HCT116 (cell line): ENCODE measurements at regions not wholly inside any gene's neighbourhood (a gene's known extent, or its start where the extent isn't known, plus 50 kb on each side); places are given as distances from the start of the nearest gene placed in this dataset.

Experiments used
- ATAC-seq: fragments of 200-7000 bp; cut with Tn5 transposase; 2 replicates; pipeline ENCODE4 v1.9.1; 2020; ENCODE audit warnings: mild to moderate bottlenecking, moderate library complexity
- BruUV-seq: library from RNA; stranded (reverse); fragments of 400-500 nt; replicated peaks from 2 replicates; lab custom pipeline; 2021; lab: Mats Ljungman, UMichigan
- CTCF ChIA-PET: fragments of 300-600 bp; sonication (Branson Sonifier 250); formaldehyde crosslinking; loops from one replicate; lab custom pipeline; 2021; ENCODE audit warnings: antibody characterized with exemption; lab: Charles Lee
- POLR2A ChIA-PET: fragments of 300-600, 350-600 bp; sonication (Branson Sonifier 250); formaldehyde crosslinking; loops from one replicate; lab custom pipeline; 2021; ENCODE audit warnings: antibody characterized with exemption; lab: Charles Lee
- RAD21 ChIA-PET, 2 experiments: fragments of 300-600 bp; sonication (Branson Sonifier 250); formaldehyde crosslinking; loops; one replicate each; lab custom pipeline; 2023; ENCODE audit warnings: low total read pairs in 2 of 2; ENCODE audit not compliant: uncharacterized antibody in 2 of 2, unreplicated experiment in 2 of 2, low non-redundant PET in 1 of 2; lab: Charles Lee
- DNase-seq: peaks from one replicate; pipeline ENCODE4 v3.0.0-alpha.2; 2010; ENCODE audit warnings: low read depth, low spot score
- H2AFZ ChIP-seq: fragments of 200-600 bp; shearing (Covaris generic), sonication (generic); 2 replicates; pipeline ENCODE4 v1.6.1; 2017; ENCODE audit warnings: low read depth, mixed run types, mixed read lengths, antibody characterized with exemption, low read length; ENCODE audit not compliant: poor library complexity, severe bottlenecking
- H3K27ac ChIP-seq: 2 replicates; pipeline ENCODE4 v1.5.1; 2012; ENCODE audit warnings: low read depth, low read length
- H3K27me3 ChIP-seq: fragments of 200-600 bp; sonication (generic); 2 replicates; pipeline ENCODE4 v1.6.1; 2016; ENCODE audit warnings: mixed run types, low read length, mixed read lengths; ENCODE audit not compliant: insufficient read depth
- H3K36me3 ChIP-seq, 2 experiments: fragments of 200-500 bp in 1 of 2; fragments of 200-600 bp in 1 of 2; sonication (Bioruptor generic) in 1 of 2; sonication (generic) in 1 of 2; 2 replicates each; pipeline versions ENCODE4 v1.5.1 to v1.6.1; 2014 to 2016; ENCODE audit warnings: low read length in 2 of 2, inconsistent platforms in 1 of 2, mixed read lengths in 1 of 2, mixed run types in 1 of 2; ENCODE audit not compliant: insufficient read depth in 2 of 2, control insufficient read depth in 1 of 2
- H3K4me1 ChIP-seq, 2 experiments: fragments of 200-600 bp in 1 of 2; sonication (generic) in 1 of 2; 2 replicates each; pipeline versions ENCODE4 v1.5.1 to v1.6.1; 2012 to 2017; ENCODE audit warnings: low read length in 2 of 2, inconsistent platforms in 1 of 2, mild to moderate bottlenecking in 1 of 2, mixed read lengths in 1 of 2, mixed run types in 1 of 2, moderate library complexity in 1 of 2; ENCODE audit not compliant: insufficient read depth in 2 of 2, control insufficient read depth in 1 of 2
- H3K4me2 ChIP-seq: fragments of 200-600 bp; sonication (generic); 2 replicates; pipeline ENCODE4 v1.6.1; 2017; ENCODE audit warnings: mixed run types, low read length, mixed read lengths
- H3K4me3 ChIP-seq, 2 experiments: fragments of 200-600 bp in 1 of 2; sonication (generic) in 1 of 2; replicated peaks in 1 of 2; 2 replicates each; pipeline ENCODE4 v1.5.1; 2011 to 2016; ENCODE audit warnings: low read length in 2 of 2, control low read depth in 1 of 2, low read depth in 1 of 2, mild to moderate bottlenecking in 1 of 2, mixed read lengths in 1 of 2, mixed run types in 1 of 2
- H3K79me2 ChIP-seq: fragments of 200-600 bp; sonication (generic); 2 replicates; pipeline ENCODE4 v1.6.1; 2017; ENCODE audit warnings: mild to moderate bottlenecking, mixed run types, low read length, moderate library complexity, mixed read lengths; ENCODE audit not compliant: insufficient read depth
- H3K9ac ChIP-seq: fragments of 200-600 bp; sonication (generic); 2 replicates; pipeline ENCODE4 v1.6.1; 2016; ENCODE audit warnings: low read length, mixed read lengths
- H3K9me2 ChIP-seq: fragments of 200-600 bp; sonication (generic), shearing (Covaris generic); 2 replicates; pipeline ENCODE4 v1.6.1; 2017; ENCODE audit warnings: mixed run types, mild to moderate bottlenecking, moderate library complexity; ENCODE audit not compliant: insufficient read depth
- H3K9me3 ChIP-seq, 2 experiments: fragments of 200-500 bp in 1 of 2; fragments of 200-600 bp in 1 of 2; sonication (Bioruptor generic) in 1 of 2; sonication (generic) in 1 of 2; 2 replicates each; pipeline ENCODE4 v1.6.1; 2014 to 2017; ENCODE audit warnings: low read length in 2 of 2, mixed read lengths in 2 of 2, inconsistent platforms in 1 of 2, low read depth in 1 of 2, mild to moderate bottlenecking in 1 of 2, mixed run types in 1 of 2, moderate library complexity in 1 of 2; ENCODE audit not compliant: control insufficient read depth in 1 of 2, insufficient read depth in 1 of 2
- H4K20me1 ChIP-seq: fragments of 200-600 bp; sonication (generic), shearing (Covaris generic); 2 replicates; pipeline ENCODE4 v1.6.1; 2017; ENCODE audit warnings: mixed run types, mild to moderate bottlenecking, moderate library complexity; ENCODE audit not compliant: insufficient read depth
- CBX3 ChIP-seq: IDR thresholded peaks from 2 replicates; pipeline ENCODE4 v1.6.1; 2012; ENCODE audit warnings: low read depth
- EGR1 ChIP-seq: IDR thresholded peaks from 2 replicates; pipeline ENCODE4 v1.6.1; 2012; ENCODE audit warnings: low read depth
- ELF1 ChIP-seq: IDR thresholded peaks from 2 replicates; pipeline ENCODE4 v1.6.1; 2012; ENCODE audit warnings: low read depth, borderline replicate concordance
- EZH2 ChIP-seq: fragments of 200-600 bp; sonication (generic); IDR thresholded peaks from 2 replicates; pipeline ENCODE4 v1.6.1; 2017; ENCODE audit warnings: antibody characterized with exemption, mixed run types
- EZH2phosphoT487 ChIP-seq: fragments of 200-600 bp; IDR thresholded peaks from 2 replicates; pipeline ENCODE4 v1.6.1; 2018; ENCODE audit warnings: antibody characterized with exemption, borderline replicate concordance
- FOSL1 ChIP-seq: IDR thresholded peaks from 2 replicates; pipeline ENCODE4 v1.6.1; 2012; ENCODE audit warnings: low read depth
- JUND ChIP-seq: IDR thresholded peaks from 2 replicates; pipeline ENCODE4 v1.6.1; 2012
- POLR2AphosphoS5 ChIP-seq: IDR thresholded peaks from 2 replicates; pipeline ENCODE4 v1.6.1; 2011; ENCODE audit warnings: mild to moderate bottlenecking, low read depth, low read length, moderate library complexity
- RAD21 ChIP-seq: IDR thresholded peaks from 2 replicates; pipeline ENCODE4 v1.6.1; 2012; ENCODE audit warnings: low read depth, mild to moderate bottlenecking
- SP1 ChIP-seq: IDR thresholded peaks from 2 replicates; pipeline ENCODE4 v1.6.1; 2012; ENCODE audit warnings: low read depth
- SRF ChIP-seq: IDR thresholded peaks from 2 replicates; pipeline ENCODE4 v1.6.1; 2012; ENCODE audit warnings: low read depth
- YY1 ChIP-seq: IDR thresholded peaks from 2 replicates; pipeline ENCODE4 v1.6.1; 2011; ENCODE audit warnings: low read length, low read depth, moderate library complexity, mild to moderate bottlenecking; ENCODE audit not compliant: insufficient replicate concordance; ENCODE audit errors: extremely low read depth
- ZFX ChIP-seq: fragments of 450-650 bp; IDR thresholded peaks from 2 replicates; pipeline ENCODE4 v1.6.1; 2017
- ZNF274 ChIP-seq: fragments of 200-500 bp; sonication (Bioruptor generic); IDR thresholded peaks from 2 replicates; pipeline ENCODE4 v1.6.1; 2014; ENCODE audit warnings: mild to moderate bottlenecking, low read depth, low read length, inconsistent platforms
- intact Hi-C: fragments of 100-400 bp; cut with micrococcal nuclease; formaldehyde crosslinking; loops from 2 replicates; pipeline ENCODE4 v1.10.0; 2022
- TF ChIP-seq, protein P1 (sequence below): IDR thresholded peaks from 2 replicates; pipeline ENCODE4 v1.6.1; 2012
- TF ChIP-seq, protein P2 (sequence below): IDR thresholded peaks from 2 replicates; pipeline ENCODE4 v1.6.1; 2011; ENCODE audit warnings: mild to moderate bottlenecking, low read length, moderate library complexity; ENCODE audit not compliant: insufficient replicate concordance; ENCODE audit errors: extremely low read depth
- TF ChIP-seq, protein P3 (sequence below): IDR thresholded peaks from 2 replicates; pipeline ENCODE4 v1.6.1; 2012

DNA sequence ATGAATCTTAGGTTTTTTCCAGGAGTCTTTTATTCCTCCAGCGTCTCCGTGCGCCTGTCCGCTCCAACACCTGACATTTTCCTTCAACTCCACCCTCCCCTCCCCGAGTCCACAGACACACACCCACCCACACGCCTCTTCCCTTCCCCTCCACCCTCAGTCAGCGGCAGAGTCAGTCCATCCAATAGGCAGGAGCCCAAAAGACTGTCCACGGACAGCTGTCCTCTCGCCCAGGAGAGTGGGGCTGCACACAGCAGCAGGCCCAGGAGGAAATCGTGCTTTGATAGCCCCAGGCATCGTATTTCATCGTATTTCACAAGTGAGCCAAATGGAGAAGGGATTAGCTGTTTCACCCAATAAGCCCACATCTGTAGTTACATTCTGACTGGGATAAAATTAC is 285.1 kb downstream of the ZEB1 start:
- no peaks in the 10 kb centered on the region for H3K27me3 ChIP-seq
- H3K27ac ChIP-seq, result peak overlapping the region; percentile 56
- H3K4me2 ChIP-seq, result peak overlapping the region; percentile 98
- H3K4me3 ChIP-seq, result peak overlapping the region; percentile 60 to 67; a peak in 3 of 4 replicates
- H3K9me3 ChIP-seq, result no peaks in the 10 kb centered on the region
- TF ChIP-seq, protein P1, sequence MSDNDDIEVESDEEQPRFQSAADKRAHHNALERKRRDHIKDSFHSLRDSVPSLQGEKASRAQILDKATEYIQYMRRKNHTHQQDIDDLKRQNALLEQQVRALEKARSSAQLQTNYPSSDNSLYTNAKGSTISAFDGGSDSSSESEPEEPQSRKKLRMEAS, result no peak
- TF ChIP-seq SRF (no peak), EZH2phosphoT487 (no peak), ZNF274 (no peak), JUND (no peak), CBX3 (no peak), YY1 (no peak), RAD21 (no peak)
- peak overlapping the region; percentile 49 for H3K9ac ChIP-seq
- H3K36me3 ChIP-seq, result no peaks in the 10 kb centered on the region
- no peaks in the 10 kb centered on the region for H3K79me2 ChIP-seq
- peaks cover 9 to 32% of the 10 kb centered on the region in 2 experiments for H3K4me1 ChIP-seq
- H4K20me1 ChIP-seq, result no peaks in the 10 kb centered on the region
- ChIA-PET CTCF (no interaction called here), POLR2A (interaction anchor here (1.2 kb wide), 1 partner anchor 166 kb away, joined by 4 read pairs; no protein-coding TSS in a partner anchor), RAD21 (no interaction called here)
- intact Hi-C loops, result loop anchor here (10.0 kb wide), 1 partner anchor 279 kb away; no protein-coding TSS in a partner anchor
- DNase-seq, result no peak
- H3K9me2 ChIP-seq, result no peaks in the 10 kb centered on the region
- TSS peak; percentile 79 for BruUV-seq
- ATAC-seq, result no peak
- no peak overlapping the region for H2AFZ ChIP-seq

DNA sequence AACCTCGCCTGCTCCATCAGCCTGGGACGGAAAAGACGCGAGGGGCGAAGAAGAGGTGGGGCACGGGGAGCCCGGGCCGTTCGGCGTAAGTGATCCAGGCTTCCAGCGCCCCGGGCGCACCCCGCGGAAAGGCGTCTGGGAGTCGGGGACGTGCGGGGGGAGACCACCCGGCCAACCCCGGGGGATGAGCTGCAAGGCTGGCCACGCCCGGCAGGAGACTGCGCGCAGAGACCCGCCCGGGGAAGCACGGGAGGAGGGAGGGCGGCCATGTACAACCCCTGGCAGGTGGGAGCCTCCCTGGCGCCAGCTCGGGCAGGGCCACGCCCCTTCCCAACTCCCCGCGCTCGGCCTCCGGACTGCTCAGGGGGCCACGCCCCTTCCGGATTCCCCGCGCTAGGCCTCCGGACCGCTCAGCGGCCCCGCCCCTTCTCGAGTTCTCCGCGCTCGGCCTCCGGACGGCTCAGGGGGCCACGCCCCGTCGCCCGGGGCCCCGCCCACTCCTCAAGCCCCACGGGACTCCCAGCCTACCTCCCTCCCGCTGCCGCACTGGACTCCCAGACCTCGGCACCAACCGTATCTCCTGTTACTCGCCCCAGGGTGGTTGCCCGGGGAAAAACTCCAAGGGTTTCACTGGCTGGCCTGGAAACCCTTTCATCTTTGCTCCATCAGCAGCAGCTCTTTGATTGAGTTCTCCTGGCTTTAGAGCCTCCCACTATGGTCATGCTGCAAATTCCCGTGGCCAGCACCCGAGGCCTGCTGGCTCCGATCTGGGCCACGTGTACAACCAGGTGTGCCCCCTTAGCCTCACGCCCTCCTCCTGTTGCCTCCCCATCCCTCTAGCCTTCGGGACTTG is 284.4 kb downstream of the ZEB1 start:
- H3K4me2 ChIP-seq, result peak overlapping the region; percentile 98
- peaks cover 9 to 32% of the 10 kb centered on the region in 2 experiments for H3K4me1 ChIP-seq
- intact Hi-C loops, result loop anchor here (10.0 kb wide), 1 partner anchor 279 kb away; no protein-coding TSS in a partner anchor
- BruUV-seq, result no TSS peak
- peak overlapping the region; percentile 60 to 67 for H3K4me3 ChIP-seq
- no peaks in the 10 kb centered on the region for H4K20me1 ChIP-seq
- ChIA-PET RAD21 (no interaction called here), CTCF (no interaction called here), POLR2A (interaction anchor here (1.2 to 1.3 kb wide), 2 partner anchors 9 to 167 kb away, joined by 4 read pairs; no protein-coding TSS in a partner anchor)
- H2AFZ ChIP-seq, result peak overlapping the region; percentile 80
- peak; percentile 98 for ATAC-seq
- no peaks in the 10 kb centered on the region for H3K9me2 ChIP-seq
- H3K27me3 ChIP-seq, result no peaks in the 10 kb centered on the region
- H3K9me3 ChIP-seq, result no peaks in the 10 kb centered on the region
- DNase-seq, result peak; percentile 90
- no peaks in the 10 kb centered on the region for H3K36me3 ChIP-seq
- H3K79me2 ChIP-seq, result no peaks in the 10 kb centered on the region
- H3K27ac ChIP-seq, result peak overlapping the region; percentile 61
- H3K9ac ChIP-seq, result peak overlapping the region; percentile 75
- TF ChIP-seq CBX3, result no peak
- TF ChIP-seq YY1, result peak; percentile 75
- no peak for TF ChIP-seq FOSL1
- no peak for TF ChIP-seq SRF
- no peak for TF ChIP-seq EGR1
- no peak for TF ChIP-seq EZH2
- peak; percentile 11; the same call in 1 of the 2 replicates for TF ChIP-seq ZFX
- TF ChIP-seq, protein P2, sequence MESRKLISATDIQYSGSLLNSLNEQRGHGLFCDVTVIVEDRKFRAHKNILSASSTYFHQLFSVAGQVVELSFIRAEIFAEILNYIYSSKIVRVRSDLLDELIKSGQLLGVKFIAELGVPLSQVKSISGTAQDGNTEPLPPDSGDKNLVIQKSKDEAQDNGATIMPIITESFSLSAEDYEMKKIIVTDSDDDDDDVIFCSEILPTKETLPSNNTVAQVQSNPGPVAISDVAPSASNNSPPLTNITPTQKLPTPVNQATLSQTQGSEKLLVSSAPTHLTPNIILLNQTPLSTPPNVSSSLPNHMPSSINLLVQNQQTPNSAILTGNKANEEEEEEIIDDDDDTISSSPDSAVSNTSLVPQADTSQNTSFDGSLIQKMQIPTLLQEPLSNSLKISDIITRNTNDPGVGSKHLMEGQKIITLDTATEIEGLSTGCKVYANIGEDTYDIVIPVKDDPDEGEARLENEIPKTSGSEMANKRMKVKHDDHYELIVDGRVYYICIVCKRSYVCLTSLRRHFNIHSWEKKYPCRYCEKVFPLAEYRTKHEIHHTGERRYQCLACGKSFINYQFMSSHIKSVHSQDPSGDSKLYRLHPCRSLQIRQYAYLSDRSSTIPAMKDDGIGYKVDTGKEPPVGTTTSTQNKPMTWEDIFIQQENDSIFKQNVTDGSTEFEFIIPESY, result no peak
- TF ChIP-seq, protein P1, result 0 out of 2 replicates have a peak, but pooled peaks have one; percentile 19
- peak; percentile 63 for TF ChIP-seq SP1
- TF ChIP-seq POLR2AphosphoS5, result peak; percentile 92
- TF ChIP-seq, protein P3, sequence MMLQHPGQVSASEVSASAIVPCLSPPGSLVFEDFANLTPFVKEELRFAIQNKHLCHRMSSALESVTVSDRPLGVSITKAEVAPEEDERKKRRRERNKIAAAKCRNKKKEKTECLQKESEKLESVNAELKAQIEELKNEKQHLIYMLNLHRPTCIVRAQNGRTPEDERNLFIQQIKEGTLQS, result no peak
- TF ChIP-seq ELF1, result peak; percentile 73
- TF ChIP-seq RAD21, result no peak
